ENCODE measurements at regions not wholly inside any gene's neighbourhood (a gene's known extent, or its start where the extent isn't known, plus 50 kb on each side); places are given as distances from the start of the nearest gene placed in this dataset.

DNA sequence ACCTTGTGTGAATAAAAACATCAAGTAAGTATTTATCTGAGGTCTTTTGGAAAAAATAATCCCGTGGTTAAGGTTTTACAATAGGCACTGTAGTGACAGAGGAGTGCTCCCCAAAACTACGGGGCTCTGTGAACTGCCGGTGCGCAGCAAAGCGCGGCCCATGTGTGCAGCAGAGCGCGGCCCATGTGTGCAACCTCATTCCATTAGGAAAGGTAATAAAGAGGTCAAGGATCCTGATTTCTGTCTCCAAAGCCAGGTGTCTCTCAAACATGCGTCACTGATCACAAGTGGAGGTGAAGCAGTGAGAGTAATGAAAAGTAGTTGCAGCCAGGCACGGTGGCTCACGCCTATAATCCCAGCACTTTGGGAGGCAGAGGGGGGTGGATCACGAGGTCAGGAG, 58.7 kb downstream of the MRPL57 start:
- TF ChIP-seq POLR2A (IDR thresholded peaks at IDR 0.05) (no peak), POLR2AphosphoS5 (IDR thresholded peaks at IDR 0.05) (no peak)
